MM.1S (cell line): ENCODE measurements at regions not wholly inside any gene's neighbourhood (a gene's known extent, or its start where the extent isn't known, plus 50 kb on each side); places are given as distances from the start of the nearest gene placed in this dataset.

Experiments
- CTCF ChIP-seq: fragments of 300-600 bp; sonication (generic); IDR thresholded peaks from 2 replicates; pipeline ENCODE4 v1.5.1; 2016; ENCODE audit warnings: antibody characterized with exemption, low read length, mixed read lengths
- EZH2 ChIP-seq: fragments of 300-600 bp; sonication (generic); optimal IDR thresholded peaks from 2 replicates; pipeline ENCODE3; 2017; ENCODE audit warnings: low read depth, mild to moderate bottlenecking, antibody characterized with exemption, low read length, mixed read lengths
- EZH2phosphoT487 ChIP-seq: fragments of 300-600 bp; sonication (generic); IDR thresholded peaks from 2 replicates; pipeline ENCODE4 v1.6.1; 2018; ENCODE audit warnings: antibody characterized with exemption, low read length

GRCh38 chr5:3153906-3154305, 402.4 kb upstream of the IRX2 start:
- no peak for TF ChIP-seq CTCF
- TF ChIP-seq EZH2, result no peak
- TF ChIP-seq EZH2phosphoT487, result no peak
